GM12878 (cell line): ENCODE measurements at regions not wholly inside any gene's neighbourhood (a gene's known extent, or its start where the extent isn't known, plus 50 kb on each side); places are given as distances from the start of the nearest gene placed in this dataset.

Experiments
- ATAC-seq: fragments of 200-7000 bp; cut with Tn5 transposase; 3 replicates; pipeline ENCODE4 v1.9.1; 2020; ENCODE audit warnings: mild to moderate bottlenecking, moderate library complexity
- BruUV-seq: library from RNA; stranded (reverse); fragments of 400-500 nt; replicated peaks from 2 replicates; lab custom pipeline; 2021; lab: Mats Ljungman, UMichigan
- CTCF ChIA-PET: fragments of 300-600 bp; sonication (Branson Sonifier 250); formaldehyde crosslinking; extraction: SDS; loops from one replicate; lab custom pipeline; 2021; ENCODE audit warnings: inconsistent platforms; lab: Yijun Ruan, JAX
- POLR2A ChIA-PET: fragments of 350-600 bp; formaldehyde crosslinking; extraction: SDS; loops from one replicate; lab custom pipeline; 2021; ENCODE audit warnings: inconsistent platforms; lab: Charles Lee
- RAD21 ChIA-PET: fragments of 300-600 bp; sonication (Branson Sonifier 250); formaldehyde crosslinking; loops from one replicate; lab custom pipeline; 2023; ENCODE audit warnings: antibody characterized with exemption; ENCODE audit not compliant: unreplicated experiment; lab: Charles Lee
- SMC1A ChIA-PET: fragments of 300-600 bp; sonication (Branson Sonifier 250); formaldehyde crosslinking; loops from one replicate; lab custom pipeline; 2023; ENCODE audit not compliant: unreplicated experiment, uncharacterized antibody; lab: Charles Lee
- DNase-seq: peaks from one replicate; pipeline ENCODE4 v3.0.0-alpha.2; 2011; ENCODE audit warnings: low read depth, low spot score
- FAIRE-seq: peaks from 3 replicates; lab custom pipeline; 2011; peaks lifted over from hg19 to GRCh38; lab: Jason Lieb, UNC
- H2AFZ ChIP-seq: 2 replicates; pipeline ENCODE4 v1.6.0; 2011; ENCODE audit warnings: low read depth, low read length, control low read depth; ENCODE audit not compliant: control insufficient read depth
- H3K27ac ChIP-seq: 2 replicates; pipeline ENCODE4 v1.5.1; 2011; ENCODE audit warnings: control low read depth; ENCODE audit not compliant: control insufficient read depth, insufficient read depth
- H3K27me3 ChIP-seq, 2 experiments: replicated peaks in 1 of 2; 2 replicates each; pipeline versions ENCODE4 v1.6.0 to v1.6.1; 2011; ENCODE audit warnings: low read length in 1 of 2; ENCODE audit not compliant: control insufficient read depth in 2 of 2, insufficient read depth in 2 of 2
- H3K36me3 ChIP-seq, 2 experiments: 2 replicates each; pipeline ENCODE4 v1.5.1; 2011; ENCODE audit warnings: low read length in 1 of 2; ENCODE audit not compliant: control insufficient read depth in 2 of 2, insufficient read depth in 2 of 2
- H3K4me1 ChIP-seq: 2 replicates; pipeline ENCODE4 v1.6.1; 2011; ENCODE audit warnings: mild to moderate bottlenecking, low read length, moderate library complexity, mixed read lengths; ENCODE audit not compliant: control insufficient read depth, insufficient read depth
- H3K4me2 ChIP-seq: 2 replicates; pipeline ENCODE4 v1.6.0; 2011; ENCODE audit warnings: control low read depth; ENCODE audit not compliant: control insufficient read depth, insufficient read depth
- H3K4me3 ChIP-seq: fragments of 200-600 bp; sonication (generic); 2 replicates; pipeline ENCODE4 v1.5.1; 2016
- H3K79me2 ChIP-seq: 2 replicates; pipeline ENCODE4 v1.6.0; 2011; ENCODE audit warnings: low read length; ENCODE audit not compliant: control insufficient read depth, insufficient read depth
- H3K9ac ChIP-seq: 2 replicates; pipeline ENCODE4 v1.8.0; 2011; ENCODE audit warnings: low read length, control low read depth, mixed read lengths; ENCODE audit not compliant: control insufficient read depth, insufficient read depth
- H3K9me3 ChIP-seq: replicated peaks from 3 replicates; pipeline ENCODE4 v1.5.1; 2011; ENCODE audit warnings: mild to moderate bottlenecking, low read length; ENCODE audit not compliant: control insufficient read depth, insufficient read depth
- H4K20me1 ChIP-seq: 2 replicates; pipeline ENCODE4 v1.6.0; 2011; ENCODE audit not compliant: control insufficient read depth, insufficient read depth
- ATF2 ChIP-seq: IDR thresholded peaks from 2 replicates; pipeline ENCODE4 v1.6.1; 2012; ENCODE audit warnings: low read length, inconsistent platforms
- BRCA1 ChIP-seq: IDR thresholded peaks from 2 replicates; pipeline ENCODE4 v1.6.1; 2011; ENCODE audit warnings: low read depth, low read length, improper control_type of control experiment
- DPF2 ChIP-seq: fragments of 450-650 bp; IDR thresholded peaks from 2 replicates; pipeline ENCODE4 v1.6.1; 2017; ENCODE audit warnings: mild to moderate bottlenecking
- EGR1 ChIP-seq, 2 experiments: IDR thresholded peaks; 1 replicate in 1 of 2; 2 replicates in 1 of 2; pipeline ENCODE4 v1.6.1; 2011 to 2012; ENCODE audit warnings: low read depth in 2 of 2, low read length in 2 of 2, borderline replicate concordance in 1 of 2, mild to moderate bottlenecking in 1 of 2, moderate library complexity in 1 of 2
- ETV6 ChIP-seq, 2 experiments: fragments of 450-650 bp in 1 of 2; IDR thresholded peaks in 1 of 2; conservative IDR thresholded peaks in 1 of 2; 2 replicates each; pipeline ENCODE4 v1.6.1; 2014; ENCODE audit warnings: antibody characterized with exemption in 1 of 2, borderline replicate concordance in 1 of 2, low read depth in 1 of 2, mild to moderate bottlenecking in 1 of 2, moderate library complexity in 1 of 2
- HDAC2 ChIP-seq: fragments of 200-600 bp; sonication (generic); IDR thresholded peaks from 2 replicates; pipeline ENCODE4 v1.6.1; 2017
- IKZF1 ChIP-seq: fragments of 450-650 bp; conservative IDR thresholded peaks from 2 replicates; pipeline ENCODE4 v1.6.1; 2017; ENCODE audit warnings: antibody characterized with exemption, mild to moderate bottlenecking
- LARP7 ChIP-seq: fragments of 450-650 bp; IDR thresholded peaks from 2 replicates; pipeline ENCODE4 v1.6.1; 2017; ENCODE audit warnings: mild to moderate bottlenecking
- MAX ChIP-seq: IDR thresholded peaks from 2 replicates; pipeline ENCODE4 v1.6.1; 2012; ENCODE audit warnings: low read depth, low read length, improper control_type of control experiment
- PML ChIP-seq: IDR thresholded peaks from 2 replicates; pipeline ENCODE4 v1.6.1; 2012; ENCODE audit warnings: low read length, inconsistent platforms
- POU2F2 ChIP-seq: IDR thresholded peaks from 3 replicates; pipeline ENCODE4 v1.6.1; 2011; ENCODE audit warnings: low read depth, mild to moderate bottlenecking, low read length, borderline replicate concordance
- RAD21 ChIP-seq: IDR thresholded peaks from 2 replicates; pipeline ENCODE4 v1.6.1; 2011; ENCODE audit warnings: mild to moderate bottlenecking, low read depth, low read length, moderate library complexity; ENCODE audit not compliant: insufficient read depth
- SIN3A ChIP-seq: IDR thresholded peaks from 2 replicates; pipeline ENCODE4 v1.6.1; 2012; ENCODE audit warnings: low read depth, low read length, improper control_type of control experiment
- SREBF1 ChIP-seq: IDR thresholded peaks from 2 replicates; pipeline ENCODE4 v1.6.1; 2012; ENCODE audit warnings: mild to moderate bottlenecking, low read length
- SRF ChIP-seq, 2 experiments: IDR thresholded peaks; 2 replicates each; pipeline ENCODE4 v1.6.1; 2011; ENCODE audit warnings: low read depth in 2 of 2, low read length in 2 of 2, mild to moderate bottlenecking in 1 of 2, moderate library complexity in 1 of 2
- SUZ12 ChIP-seq: fragments of 200-600 bp; sonication (generic); IDR thresholded peaks from one replicate; pipeline ENCODE4 v1.6.1; 2018; ENCODE audit warnings: antibody characterized with exemption, mild to moderate bottlenecking; ENCODE audit not compliant: unreplicated experiment
- TCF3 ChIP-seq: IDR thresholded peaks from 2 replicates; pipeline ENCODE4 v1.6.1; 2012; ENCODE audit warnings: low read depth, mild to moderate bottlenecking, low read length, borderline replicate concordance; ENCODE audit not compliant: insufficient read depth
- ZBTB11 ChIP-seq: fragments of 450-650 bp; formaldehyde crosslinking; IDR thresholded peaks from 2 replicates; pipeline ENCODE4 v1.5.0; 2022; ENCODE audit warnings: mild to moderate bottlenecking, missing genetic modification characterization
- ZNF384 ChIP-seq: IDR thresholded peaks from 2 replicates; pipeline ENCODE4 v1.6.1; 2012; ENCODE audit warnings: low read depth, mild to moderate bottlenecking, low read length, improper control_type of control experiment, borderline replicate concordance
- WGBS: methylation state at CpG from one replicate; pipeline ENCODE4 v1.1.6; 2016; ENCODE audit warnings: low lambda C conversion rate; ENCODE audit not compliant: insufficient replicate concordance, insufficient coverage; ENCODE audit errors: missing lambda C conversion rate; 5-methylcytosine and 5-hydroxymethylcytosine counted together
- in situ Hi-C: fragments of 300-500 bp; cut with MboI; formaldehyde crosslinking; loops from 9 replicates; pipeline ENCODE4 v1.14.3; 2018; ENCODE audit warnings: mixed read lengths
- intact Hi-C: fragments of 100-400 bp; cut with micrococcal nuclease; formaldehyde crosslinking; loops from one replicate; pipeline ENCODE4 v1.14.2; 2022; ENCODE audit not compliant: unreplicated experiment

- H3K9ac ChIP-seq, result no peak overlapping the region
- ChIA-PET SMC1A (interaction anchor here (3.0 kb wide), 1 partner anchor 12 kb away, joined by 9 read pairs; no protein-coding TSS in a partner anchor), RAD21 (no interaction called here), CTCF (interaction anchor here (1.7 kb wide), 1 partner anchor 13 kb away, joined by 4 read pairs; no protein-coding TSS in a partner anchor), POLR2A (no interaction called here)
- H3K27me3 ChIP-seq, result no peaks in the 10 kb centered on the region
- H3K4me1 ChIP-seq, result peaks cover 16% of the 10 kb centered on the region
- peaks cover 25% of the 10 kb centered on the region for H3K79me2 ChIP-seq
- in situ Hi-C loops (no loop called here), intact Hi-C loops (no loop called here)
- ATAC-seq, result no peak
- 100% methylated on average over 1 of the region's 1 CpG for WGBS
- no peak overlapping the region for H3K4me2 ChIP-seq
- no peak for DNase-seq
- BruUV-seq, result no TSS peak
- FAIRE-seq, result no peak
- H2AFZ ChIP-seq, result no peak overlapping the region
- no peak overlapping the region for H3K27ac ChIP-seq
- peaks cover 28% of the 10 kb centered on the region for H3K9me3 ChIP-seq
- H4K20me1 ChIP-seq, result no peaks in the 10 kb centered on the region
- peaks cover 0 to 2% of the 10 kb centered on the region in 2 experiments; a peak in 1 of 4 replicates for H3K36me3 ChIP-seq
- no peak for TF ChIP-seq TCF3
- TF ChIP-seq ZBTB11 (CRISPR knock-in tag), result no peak
- no peak for TF ChIP-seq SUZ12
- TF ChIP-seq DPF2, result no peak
- TF ChIP-seq ZNF384, result no peak
- TF ChIP-seq RAD21, result no peak
- no peak for TF ChIP-seq EGR1 (IDR thresholded peaks at IDR 0.05; ENCODE audit: borderline replicate concordance in 1 of 2, low read depth in 2 of 2, low read length in 2 of 2)
- no peak for TF ChIP-seq HDAC2
- no peak for TF ChIP-seq LARP7
- TF ChIP-seq ATF2, result no peak
- no peak for TF ChIP-seq POU2F2
- no peak for TF ChIP-seq MAX
- no peak for TF ChIP-seq BRCA1
- TF ChIP-seq PML, result no peak
- no peak for TF ChIP-seq SIN3A
- no peak for TF ChIP-seq SRF (IDR thresholded peaks at IDR 0.05; ENCODE audit: low read depth in 2 of 2, low read length in 2 of 2)
- TF ChIP-seq SREBF1, result no peak
- TF ChIP-seq ETV6 (conservative IDR thresholded peaks at IDR 0.05 in 1 of 2, IDR thresholded peaks at IDR 0.05 in 1 of 2; ENCODE audit: borderline replicate concordance in 1 of 2, low read depth in 1 of 2), result no peak
- TF ChIP-seq IKZF1, result no peak
- H3K4me3 ChIP-seq, result no peak overlapping the region
Measured at GRCh38 chr21:25400427-25400826, 206.9 kb downstream of the MRPL39 start.
